ENCODE measurements at regions not wholly inside any gene's neighbourhood (a gene's known extent, or its start where the extent isn't known, plus 50 kb on each side); places are given as distances from the start of the nearest gene placed in this dataset.
"Not testable (repeated sequence)": the region's sequence is repeated elsewhere in the genome, so short reads cannot be mapped to it uniquely, and the experiment has no call there.

- Histone ChIP-seq H3K4me1 (ENCODE audit: control insufficient read depth in 1 of 2, insufficient read depth in 2 of 2, low read length in 2 of 2) (peaks cover 4 to 6% of the 10 kb centered on the region in 2 donors), H3K27ac (ENCODE audit: low read depth in 1 of 2, low read length in 2 of 2) (no peak overlapping the region), H3K36me3 (replicated peaks in 1 of 2; ENCODE audit: control insufficient read depth in 1 of 2, insufficient read depth in 2 of 2, low read length in 2 of 2) (no peaks in the 10 kb centered on the region), H3K79me2 (ENCODE audit: insufficient read depth, low read length) (no peaks in the 10 kb centered on the region), H3K4me2 (replicated peaks; ENCODE audit: extremely low read depth, low read length, poor library complexity, severe bottlenecking) (no peak overlapping the region), H3K4me3 (replicated peaks in 1 of 3; ENCODE audit: low read depth in 2 of 3, low read length in 3 of 3) (no peak overlapping the region), H3K27me3 (ENCODE audit: control insufficient read depth in 2 of 2, insufficient read depth in 2 of 2, low read length in 2 of 2) (no peaks in the 10 kb centered on the region), H4K20me1 (ENCODE audit: insufficient read depth, low read length) (no peaks in the 10 kb centered on the region), H3K9me3 (replicated peaks in 1 of 2; ENCODE audit: control insufficient read depth in 1 of 2, insufficient read depth in 1 of 2, low read length in 2 of 2) (no peaks in the 10 kb centered on the region), H3K9ac (ENCODE audit: insufficient read depth, low read length, poor library complexity, severe bottlenecking) (no peak overlapping the region), H2AFZ (ENCODE audit: insufficient read depth, low read depth, low read length, poor library complexity, severe bottlenecking) (no peak overlapping the region)
- DNase-seq: no peak
- no peak overlapping the region for H3K4me3 Mint-ChIP-seq
- H3K4me1 Mint-ChIP-seq: peaks cover 10% of the 10 kb centered on the region
- intact Hi-C loops (cut with micrococcal nuclease): no loop called here
- no peak for TF ChIP-seq CTCF (IDR thresholded peaks at IDR 0.05)
- H3K27ac Mint-ChIP-seq: no peak overlapping the region
- H3K36me3 Mint-ChIP-seq: no peaks in the 10 kb centered on the region
- peaks cover 0 to 4% (median 2%) of the 10 kb centered on the region in 7 donors for H3K9me3 Mint-ChIP-seq
- H3K27me3 Mint-ChIP-seq (ENCODE audit: low read depth in 3 of 3): peaks cover 0 to 2% (median 0%) of the 10 kb centered on the region in 3 donors
Measured at GRCh38 chr1:168490306-168490705, 53.5 kb downstream of the XCL2 start.

GRCh38 chr1:168488138-168488537 is 55.7 kb downstream of the XCL2 start:
- peaks cover 0 to 2% (median 0%) of the 10 kb centered on the region in 3 donors for H3K27me3 Mint-ChIP-seq (ENCODE audit: low read depth in 3 of 3)
- intact Hi-C loops (cut with micrococcal nuclease): no loop called here
- Histone ChIP-seq H3K9me3 (replicated peaks in 1 of 2; ENCODE audit: control insufficient read depth in 1 of 2, insufficient read depth in 1 of 2, low read length in 2 of 2) (no peaks in the 10 kb centered on the region), H3K27ac (ENCODE audit: low read depth in 1 of 2, low read length in 2 of 2) (no peak overlapping the region), H3K79me2 (ENCODE audit: insufficient read depth, low read length) (no peaks in the 10 kb centered on the region), H4K20me1 (ENCODE audit: insufficient read depth, low read length) (no peaks in the 10 kb centered on the region), H2AFZ (ENCODE audit: insufficient read depth, low read depth, low read length, poor library complexity, severe bottlenecking) (no peak overlapping the region), H3K27me3 (ENCODE audit: control insufficient read depth in 2 of 2, insufficient read depth in 2 of 2, low read length in 2 of 2) (no peaks in the 10 kb centered on the region), H3K36me3 (replicated peaks in 1 of 2; ENCODE audit: control insufficient read depth in 1 of 2, insufficient read depth in 2 of 2, low read length in 2 of 2) (no peaks in the 10 kb centered on the region), H3K4me2 (replicated peaks; ENCODE audit: extremely low read depth, low read length, poor library complexity, severe bottlenecking) (no peak overlapping the region), H3K4me3 (replicated peaks in 1 of 3; ENCODE audit: low read depth in 2 of 3, low read length in 3 of 3) (no peak overlapping the region), H3K9ac (ENCODE audit: insufficient read depth, low read length, poor library complexity, severe bottlenecking) (no peak overlapping the region), H3K4me1 (ENCODE audit: control insufficient read depth in 1 of 2, insufficient read depth in 2 of 2, low read length in 2 of 2) (peaks cover 24 to 25% of the 10 kb centered on the region in 2 donors)
- no peak overlapping the region for H3K4me3 Mint-ChIP-seq
- H3K36me3 Mint-ChIP-seq: peaks cover 2% of the 10 kb centered on the region in 2 donors
- no peak for DNase-seq
- WGBS (ENCODE audit: insufficient coverage): no CpG with 5 or more reads among the region's 1 CpG
- peaks cover 28% of the 10 kb centered on the region for H3K4me1 Mint-ChIP-seq
- peaks cover 0 to 4% (median 2%) of the 10 kb centered on the region in 7 donors for H3K9me3 Mint-ChIP-seq
- no peak for TF ChIP-seq CTCF (IDR thresholded peaks at IDR 0.05)
- no peak overlapping the region for H3K27ac Mint-ChIP-seq

- H2AFZ ChIP-seq (ENCODE audit: insufficient read depth, low read depth, low read length, poor library complexity, severe bottlenecking); H3K9me3 ChIP-seq (replicated peaks in 1 of 2; ENCODE audit: control insufficient read depth in 1 of 2, insufficient read depth in 1 of 2, low read length in 2 of 2); H3K4me2 ChIP-seq (replicated peaks; ENCODE audit: extremely low read depth, low read length, poor library complexity, severe bottlenecking); H3K27me3 ChIP-seq (ENCODE audit: control insufficient read depth in 2 of 2, insufficient read depth in 2 of 2, low read length in 2 of 2); H3K79me2 ChIP-seq (ENCODE audit: insufficient read depth, low read length); H3K36me3 ChIP-seq (replicated peaks in 1 of 2; ENCODE audit: control insufficient read depth in 1 of 2, insufficient read depth in 2 of 2, low read length in 2 of 2); H3K27ac ChIP-seq (ENCODE audit: low read depth in 1 of 2, low read length in 2 of 2); H3K9me3 Mint-ChIP-seq; H3K36me3 Mint-ChIP-seq; H3K9ac ChIP-seq (ENCODE audit: insufficient read depth, low read length, poor library complexity, severe bottlenecking); H3K4me3 ChIP-seq (replicated peaks in 1 of 3; ENCODE audit: low read depth in 2 of 3, low read length in 3 of 3); H4K20me1 ChIP-seq (ENCODE audit: insufficient read depth, low read length); H3K27ac Mint-ChIP-seq; H3K4me3 Mint-ChIP-seq; H3K27me3 Mint-ChIP-seq (ENCODE audit: low read depth in 3 of 3); DNase-seq; intact Hi-C loops (cut with micrococcal nuclease): not testable (repeated sequence)
- peaks cover 40% of the 10 kb centered on the region for H3K4me1 Mint-ChIP-seq
- peaks cover 30 to 34% of the 10 kb centered on the region in 2 donors for H3K4me1 ChIP-seq (ENCODE audit: control insufficient read depth in 1 of 2, insufficient read depth in 2 of 2, low read length in 2 of 2)
- WGBS (ENCODE audit: insufficient coverage): no CpG with 5 or more reads among the region's 1 CpG
Measured at GRCh38 chr1:168486820-168487219, 57.0 kb downstream of the XCL2 start.

All from CD14-positive monocyte (primary cell).